SHP77 (cell line): ENCODE measurements at regions not wholly inside any gene's neighbourhood (a gene's known extent, or its start where the extent isn't known, plus 50 kb on each side); places are given as distances from the start of the nearest gene placed in this dataset.

Source experiments
- DNase-seq, 2 experiments: peaks; one replicate each; lab custom pipeline; 2025; lab: John Stamatoyannopoulos, UW

GRCh38 chr13:39159846-39160370, 121.7 kb downstream of the NHLRC3 start:
- DNase-seq: no peak

- no peak for DNase-seq
Observed at GRCh38 chr13:39167018-39167417, 128.8 kb downstream of the NHLRC3 start.

- no peak for DNase-seq
Observed at GRCh38 chr13:39170711-39171110, 132.5 kb downstream of the NHLRC3 start.

GRCh38 chr13:39185326-39185725, 147.1 kb downstream of the NHLRC3 start:
- DNase-seq: no peak

GRCh38 chr13:39186205-39186875, 148.1 kb downstream of the NHLRC3 start:
- DNase-seq: no peak

GRCh38 chr13:39189778-39190177, 151.5 kb downstream of the NHLRC3 start:
- DNase-seq: no peak

- DNase-seq: no peak
Observed at GRCh38 chr13:39196965-39197646, 158.8 kb downstream of the NHLRC3 start.

GRCh38 chr13:39197647-39198007, 159.4 kb downstream of the NHLRC3 start:
- no peak for DNase-seq

- no peak for DNase-seq
Observed at GRCh38 chr13:39200249-39200910, 162.1 kb downstream of the NHLRC3 start.

- DNase-seq: no peak
Observed at GRCh38 chr13:39201180-39201579, 162.9 kb downstream of the NHLRC3 start.

GRCh38 chr13:39202746-39203145, 164.5 kb downstream of the NHLRC3 start:
- DNase-seq: no peak

GRCh38 chr13:39208636-39209035, 170.4 kb downstream of the NHLRC3 start:
- no peak for DNase-seq

- DNase-seq: no peak
Observed at GRCh38 chr13:39209731-39210531, 171.7 kb downstream of the NHLRC3 start.

- DNase-seq: no peak
Observed at GRCh38 chr13:39210961-39211534, 172.8 kb downstream of the NHLRC3 start.

- no peak for DNase-seq
Observed at GRCh38 chr13:39215971-39216370, 177.7 kb downstream of the NHLRC3 start.

GRCh38 chr13:39217471-39217870, 179.2 kb downstream of the NHLRC3 start:
- DNase-seq: no peak

GRCh38 chr13:39224671-39225240, 186.5 kb downstream of the NHLRC3 start:
- no peak for DNase-seq

GRCh38 chr13:39225860-39226259, 187.6 kb downstream of the NHLRC3 start:
- no peak for DNase-seq

GRCh38 chr13:39226359-39226758, 188.1 kb downstream of the NHLRC3 start:
- no peak for DNase-seq

GRCh38 chr13:39232401-39232980, 194.2 kb downstream of the NHLRC3 start:
- DNase-seq: no peak

GRCh38 chr13:39232999-39233398, 194.7 kb downstream of the NHLRC3 start:
- DNase-seq: no peak
